Progenitor cell of endocrine pancreas (in vitro differentiated cells): ENCODE measurements at regions not wholly inside any gene's neighbourhood (a gene's known extent, or its start where the extent isn't known, plus 50 kb on each side); places are given as distances from the start of the nearest gene placed in this dataset.
"Not testable (repeated sequence)": the region's sequence is repeated elsewhere in the genome, so short reads cannot be mapped to it uniquely, and the experiment has no call there.

Experiments
- DNase-seq: peaks from one replicate; pipeline ENCODE4 v3.0.0; 2021; ENCODE audit warnings: low spot score; ENCODE audit not compliant: unreplicated experiment
- H3K27ac Mint-ChIP-seq: 2 replicates; pipeline ENCODE4 v1.8.0; 2021; ENCODE audit warnings: mild to moderate bottlenecking, moderate library complexity, mixed read lengths
- H3K27me3 Mint-ChIP-seq: 2 replicates; pipeline ENCODE4 v1.8.0; 2021; ENCODE audit warnings: mixed read lengths
- H3K36me3 Mint-ChIP-seq: 2 replicates; pipeline ENCODE4 v1.8.0; 2022; ENCODE audit warnings: mixed read lengths; ENCODE audit not compliant: insufficient read depth
- H3K4me1 Mint-ChIP-seq: 2 replicates; pipeline ENCODE4 v1.8.0; 2021; ENCODE audit warnings: low read depth, mixed read lengths
- H3K4me3 Mint-ChIP-seq: 2 replicates; pipeline ENCODE4 v1.8.0; 2021; ENCODE audit warnings: low read depth, mild to moderate bottlenecking, moderate library complexity, mixed read lengths
- H3K9me3 Mint-ChIP-seq: 2 replicates; pipeline ENCODE4 v1.8.0; 2021; ENCODE audit warnings: low read depth, mixed read lengths
- CTCF ChIP-seq: fragments of 200-600 bp; sonication (generic); IDR thresholded peaks from one replicate; pipeline ENCODE4 v1.5.0; 2021; ENCODE audit warnings: antibody characterized with exemption, mild to moderate bottlenecking; ENCODE audit not compliant: unreplicated experiment

DNA sequence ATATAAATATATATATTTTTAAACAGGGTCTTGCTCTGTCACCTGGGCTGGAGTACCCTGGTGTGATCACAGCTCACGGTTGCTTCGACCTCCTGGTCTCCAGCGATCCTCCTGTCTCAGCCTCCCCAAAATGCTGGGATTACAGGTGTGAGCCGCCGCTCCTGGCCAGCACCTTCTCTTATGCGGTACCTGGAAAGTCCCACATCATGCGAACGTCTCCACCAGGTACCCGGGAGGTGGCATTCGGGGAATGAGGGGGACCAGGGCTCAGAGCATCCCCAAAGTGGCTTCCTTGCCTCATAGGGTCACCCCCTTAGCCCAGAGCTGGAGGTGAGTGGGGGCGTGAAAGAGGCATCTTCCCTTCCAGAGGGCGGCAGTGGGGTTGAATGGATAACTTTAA lies 84.0 kb upstream of the PPP2R3B start:
- Mint-ChIP-seq H3K4me1 (no peaks in the 10 kb centered on the region), H3K36me3 (no peaks in the 10 kb centered on the region), H3K27me3 (no peaks in the 10 kb centered on the region), H3K27ac (no peak overlapping the region), H3K4me3 (no peak overlapping the region), H3K9me3 (peaks cover 4% of the 10 kb centered on the region)
- TF ChIP-seq CTCF: no peak
- DNase-seq: no peak

GRCh38 chrX:471281-471680 lies 84.6 kb upstream of the PPP2R3B start:
- H3K27me3 Mint-ChIP-seq: no peaks in the 10 kb centered on the region
- H3K4me3 Mint-ChIP-seq: no peak overlapping the region
- H3K27ac Mint-ChIP-seq: no peak overlapping the region
- H3K36me3 Mint-ChIP-seq: no peaks in the 10 kb centered on the region
- H3K9me3 Mint-ChIP-seq: peaks cover 4% of the 10 kb centered on the region
- DNase-seq: no peak
- no peak for TF ChIP-seq CTCF
- no peaks in the 10 kb centered on the region for H3K4me1 Mint-ChIP-seq

- H3K27me3 Mint-ChIP-seq, DNase-seq, H3K4me3 Mint-ChIP-seq, H3K27ac Mint-ChIP-seq, H3K4me1 Mint-ChIP-seq, H3K9me3 Mint-ChIP-seq, H3K36me3 Mint-ChIP-seq: not testable (repeated sequence)
These were observed 85.6 kb upstream of the PPP2R3B start for GRCh38 chrX:472275-472674.

DNA sequence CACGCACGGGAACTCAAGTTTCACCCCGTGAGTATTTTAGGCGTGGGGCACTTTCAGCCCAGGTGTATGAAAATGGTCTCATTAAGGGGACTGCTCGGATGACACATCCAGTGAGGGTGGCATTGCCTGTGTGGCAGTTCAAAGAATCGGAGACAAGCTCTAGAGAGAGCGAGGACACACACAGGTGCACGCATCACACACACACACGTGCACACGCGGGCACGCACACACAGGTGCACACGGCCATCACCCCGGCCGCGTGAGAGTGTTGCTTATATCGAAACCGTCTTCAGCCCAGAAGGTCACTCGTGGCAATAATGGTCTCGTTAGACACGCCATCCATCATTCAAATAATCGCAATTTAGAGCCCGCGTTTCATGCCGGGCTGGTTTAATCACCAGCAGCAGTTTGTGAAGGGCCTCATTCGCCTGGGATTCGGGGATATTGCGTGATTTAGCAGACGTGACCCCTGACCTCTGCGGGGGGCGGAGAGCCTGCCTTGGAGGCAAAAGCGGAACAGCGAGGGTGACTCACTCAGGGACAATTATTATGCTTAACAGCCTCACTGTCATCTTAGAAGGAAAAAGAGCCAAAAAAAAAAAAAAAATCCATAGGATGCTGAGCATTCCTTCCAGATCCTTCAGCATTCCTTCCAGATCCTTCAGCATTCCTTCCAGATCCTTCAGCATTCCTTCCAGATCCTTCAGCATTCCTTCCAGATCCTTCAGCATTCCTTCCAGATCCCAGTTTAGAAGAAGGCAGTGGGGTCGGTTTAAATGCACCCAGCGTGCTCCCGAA lies 89.4 kb upstream of the PPP2R3B start:
- no peak for TF ChIP-seq CTCF
- no peaks in the 10 kb centered on the region for H3K36me3 Mint-ChIP-seq
- no peak for DNase-seq
- peaks cover 4% of the 10 kb centered on the region for H3K9me3 Mint-ChIP-seq
- peaks cover 15% of the 10 kb centered on the region for H3K27me3 Mint-ChIP-seq
- H3K27ac Mint-ChIP-seq: no peak overlapping the region
- H3K4me3 Mint-ChIP-seq: no peak overlapping the region
- no peaks in the 10 kb centered on the region for H3K4me1 Mint-ChIP-seq

DNA sequence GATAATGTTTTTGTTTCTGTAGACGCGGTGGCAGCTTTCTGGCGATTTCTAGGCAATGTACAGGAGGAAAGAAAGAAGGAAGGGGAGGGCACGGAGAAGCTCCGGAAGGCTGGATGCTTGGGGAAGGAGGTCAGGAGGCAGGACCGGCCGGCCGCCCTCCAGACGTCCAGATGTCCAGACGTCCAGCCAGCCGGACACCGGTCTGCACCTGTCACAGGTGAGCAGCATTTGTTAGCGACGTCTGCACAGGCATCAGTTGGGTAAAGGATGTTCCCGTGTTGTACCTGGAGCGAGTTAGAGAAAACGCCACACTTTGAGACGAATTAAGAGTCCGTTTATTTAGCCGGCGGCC lies 90.0 kb upstream of the PPP2R3B start:
- H3K4me1 Mint-ChIP-seq: no peaks in the 10 kb centered on the region

More for the DNA sequence above, 90.0 kb upstream of the PPP2R3B start:
- Mint-ChIP-seq H3K27ac (no peak overlapping the region), H3K36me3 (no peaks in the 10 kb centered on the region), H3K4me3 (no peak overlapping the region), H3K9me3 (peaks cover 4% of the 10 kb centered on the region), H3K27me3 (peaks cover 15% of the 10 kb centered on the region)
- TF ChIP-seq CTCF: no peak
- no peak for DNase-seq
